ENCODE measurements at regions not wholly inside any gene's neighbourhood (a gene's known extent, or its start where the extent isn't known, plus 50 kb on each side); places are given as distances from the start of the nearest gene placed in this dataset.

GRCh38 chr4:89469516-89469915 is 161.9 kb upstream of the GPRIN3 start:
- DNase-seq (no peak), ATAC-seq (no peak)
- H3K27ac Mint-ChIP-seq: peak overlapping the region; percentile 80 to 87
- peaks cover 30% of the 10 kb centered on the region for H3K4me1 Mint-ChIP-seq
- no peaks in the 10 kb centered on the region for H3K27me3 Mint-ChIP-seq
- no peaks in the 10 kb centered on the region for H3K9me3 Mint-ChIP-seq
- peak overlapping the region; percentile 52 to 70 for H3K4me3 Mint-ChIP-seq

GRCh38 chr4:89468602-89469001 is 161.0 kb upstream of the GPRIN3 start:
- Mint-ChIP-seq H3K4me1 (peaks cover 30% of the 10 kb centered on the region), H3K9me3 (no peaks in the 10 kb centered on the region), H3K4me3 (no peak overlapping the region), H3K27me3 (no peaks in the 10 kb centered on the region), H3K27ac (peak overlapping the region in 1 of 2 donors; percentile 74)
- DNase-seq (no peak), ATAC-seq (no peak)

- Mint-ChIP-seq H3K27ac (no peak overlapping the region), H3K27me3 (no peaks in the 10 kb centered on the region), H3K4me1 (peaks cover 2% of the 10 kb centered on the region), H3K4me3 (no peak overlapping the region), H3K9me3 (no peaks in the 10 kb centered on the region)
- ATAC-seq (no peak), DNase-seq (no peak)
These were observed 155.7 kb upstream of the GPRIN3 start for GRCh38 chr4:89463341-89463740.

- H3K4me3 Mint-ChIP-seq: no peak overlapping the region
- no peak overlapping the region for H3K27ac Mint-ChIP-seq
- H3K27me3 Mint-ChIP-seq: no peaks in the 10 kb centered on the region
- peaks cover 19 to 28% of the 10 kb centered on the region in 2 donors for H3K9me3 Mint-ChIP-seq
- no peak for ATAC-seq
- DNase-seq: no peak
- H3K4me1 Mint-ChIP-seq: no peaks in the 10 kb centered on the region
These were observed 139.9 kb upstream of the GPRIN3 start for GRCh38 chr4:89447543-89447942.

GRCh38 chr4:89446193-89446592 is 138.6 kb upstream of the GPRIN3 start:
- no peak overlapping the region for H3K4me3 Mint-ChIP-seq
- H3K27ac Mint-ChIP-seq: no peak overlapping the region
- H3K4me1 Mint-ChIP-seq: no peaks in the 10 kb centered on the region
- ATAC-seq: no peak
- no peaks in the 10 kb centered on the region for H3K27me3 Mint-ChIP-seq
- H3K9me3 Mint-ChIP-seq: peaks cover 19 to 28% of the 10 kb centered on the region in 2 donors
- DNase-seq: no peak

- ATAC-seq: no peak
- no peaks in the 10 kb centered on the region for H3K27me3 Mint-ChIP-seq
These were observed 131.9 kb upstream of the GPRIN3 start for GRCh38 chr4:89439533-89439932.

GRCh38 chr4:89438102-89438831 is 130.7 kb upstream of the GPRIN3 start:
- Mint-ChIP-seq H3K27ac (peak overlapping the region; percentile 73 to 77), H3K4me3 (peak overlapping the region; percentile 53 to 64), H3K9me3 (no peaks in the 10 kb centered on the region), H3K4me1 (peaks cover 21% of the 10 kb centered on the region), H3K27me3 (no peaks in the 10 kb centered on the region)
- ATAC-seq (peak; percentile 70), DNase-seq (peak; percentile 40 to 41)

More at GRCh38 chr4:89439533-89439932, 131.9 kb upstream of the GPRIN3 start:
- DNase-seq: no peak
- H3K4me1 Mint-ChIP-seq: peaks cover 21% of the 10 kb centered on the region
- peaks cover 5 to 7% of the 10 kb centered on the region in 2 donors for H3K9me3 Mint-ChIP-seq
- no peak overlapping the region for H3K4me3 Mint-ChIP-seq
- H3K27ac Mint-ChIP-seq: no peak overlapping the region

- ATAC-seq (peak; percentile 72), DNase-seq (no peak)
- no peaks in the 10 kb centered on the region for H3K9me3 Mint-ChIP-seq
- no peak overlapping the region for H3K27ac Mint-ChIP-seq
- peaks cover 16% of the 10 kb centered on the region for H3K4me1 Mint-ChIP-seq
- H3K4me3 Mint-ChIP-seq: no peak overlapping the region
- H3K27me3 Mint-ChIP-seq: no peaks in the 10 kb centered on the region
These were observed 126.9 kb upstream of the GPRIN3 start for GRCh38 chr4:89434364-89434988.

- no peak overlapping the region for H3K27ac Mint-ChIP-seq
- ATAC-seq (no peak), DNase-seq (no peak)
- peaks cover 0 to 6% of the 10 kb centered on the region in 2 donors for H3K9me3 Mint-ChIP-seq
- H3K27me3 Mint-ChIP-seq: no peaks in the 10 kb centered on the region
- H3K4me3 Mint-ChIP-seq: no peak overlapping the region
- H3K4me1 Mint-ChIP-seq: no peaks in the 10 kb centered on the region
These were observed 120.2 kb upstream of the GPRIN3 start for GRCh38 chr4:89427782-89428181.

- Mint-ChIP-seq H3K9me3 (peaks cover 0 to 6% of the 10 kb centered on the region in 2 donors), H3K27ac (no peak overlapping the region), H3K4me1 (peaks cover 4% of the 10 kb centered on the region), H3K4me3 (no peak overlapping the region), H3K27me3 (no peaks in the 10 kb centered on the region)
- ATAC-seq (no peak), DNase-seq (no peak)
These were observed 117.4 kb upstream of the GPRIN3 start for GRCh38 chr4:89425023-89425422.

GRCh38 chr4:89422441-89422990 is 114.9 kb upstream of the GPRIN3 start:
- Mint-ChIP-seq H3K27me3 (no peaks in the 10 kb centered on the region), H3K4me1 (peaks cover 4% of the 10 kb centered on the region), H3K27ac (no peak overlapping the region), H3K4me3 (no peak overlapping the region), H3K9me3 (peaks cover 0 to 6% of the 10 kb centered on the region in 2 donors)
- ATAC-seq (no peak), DNase-seq (no peak)

GRCh38 chr4:89420507-89420906 is 112.9 kb upstream of the GPRIN3 start:
- H3K4me3 Mint-ChIP-seq: no peak overlapping the region
- H3K27me3 Mint-ChIP-seq: no peaks in the 10 kb centered on the region
- peaks cover 4% of the 10 kb centered on the region for H3K4me1 Mint-ChIP-seq
- no peak for DNase-seq
- no peak overlapping the region for H3K27ac Mint-ChIP-seq
- no peaks in the 10 kb centered on the region for H3K9me3 Mint-ChIP-seq
- no peak for ATAC-seq

GRCh38 chr4:89419111-89419695 is 111.6 kb upstream of the GPRIN3 start:
- no peaks in the 10 kb centered on the region for H3K27me3 Mint-ChIP-seq
- H3K4me1 Mint-ChIP-seq: peaks cover 4% of the 10 kb centered on the region

GRCh38 chr4:89416960-89417359 is 109.4 kb upstream of the GPRIN3 start:
- DNase-seq (no peak), ATAC-seq (no peak)
- no peak overlapping the region for H3K4me3 Mint-ChIP-seq
- H3K27ac Mint-ChIP-seq: no peak overlapping the region
- H3K4me1 Mint-ChIP-seq: peaks cover 4% of the 10 kb centered on the region
- H3K27me3 Mint-ChIP-seq: no peaks in the 10 kb centered on the region
- no peaks in the 10 kb centered on the region for H3K9me3 Mint-ChIP-seq

More at GRCh38 chr4:89419111-89419695, 111.6 kb upstream of the GPRIN3 start:
- H3K9me3 Mint-ChIP-seq: no peaks in the 10 kb centered on the region
- no peak overlapping the region for H3K4me3 Mint-ChIP-seq
- no peak for DNase-seq
- ATAC-seq: no peak
- no peak overlapping the region for H3K27ac Mint-ChIP-seq

- no peaks in the 10 kb centered on the region for H3K4me1 Mint-ChIP-seq
- ATAC-seq: no peak
- H3K27ac Mint-ChIP-seq: no peak overlapping the region
- H3K27me3 Mint-ChIP-seq: no peaks in the 10 kb centered on the region
- no peaks in the 10 kb centered on the region for H3K9me3 Mint-ChIP-seq
- no peak for DNase-seq
- H3K4me3 Mint-ChIP-seq: no peak overlapping the region
These were observed 105.9 kb upstream of the GPRIN3 start for GRCh38 chr4:89413518-89413917.

Measured in stimulated activated naive CD8-positive, alpha-beta T cell treated with anti-CD3 and anti-CD28 coated beads, Interleukin-15, amount 100 ng/mL, for 72 hours (primary cell).